MM.1S (cell line): ENCODE measurements at regions not wholly inside any gene's neighbourhood (a gene's known extent, or its start where the extent isn't known, plus 50 kb on each side); places are given as distances from the start of the nearest gene placed in this dataset.
"Not testable (repeated sequence)": the region's sequence is repeated elsewhere in the genome, so short reads cannot be mapped to it uniquely, and the experiment has no call there.

ENCODE experiments used
- DNase-seq: peaks from one replicate; pipeline ENCODE4 v3.0.0-alpha.2; 2015
- H2AFZ ChIP-seq: fragments of 300-600 bp; sonication (generic); 2 replicates; pipeline ENCODE4 v1.6.0; 2016; ENCODE audit warnings: antibody characterized with exemption, low read length
- H3F3A ChIP-seq: fragments of 300-600 bp; sonication (generic); 2 replicates; pipeline ENCODE4 v1.6.1; 2016; ENCODE audit warnings: mild to moderate bottlenecking, antibody characterized with exemption, low read length, moderate library complexity, mixed read lengths; ENCODE audit not compliant: insufficient read depth
- H3K27ac ChIP-seq: fragments of 300-600 bp; sonication (generic); 2 replicates; pipeline ENCODE4 v1.5.1; 2016; ENCODE audit warnings: mild to moderate bottlenecking, low read length
- H3K27me3 ChIP-seq: fragments of 300-600 bp; sonication (generic); replicated peaks from 2 replicates; pipeline ENCODE4 v1.6.0; 2016; ENCODE audit warnings: low read length; ENCODE audit not compliant: insufficient read depth
- H3K36me3 ChIP-seq: fragments of 300-600 bp; sonication (generic); replicated peaks from 2 replicates; pipeline ENCODE4 v1.6.1; 2016; ENCODE audit warnings: mild to moderate bottlenecking, low read length, mixed read lengths; ENCODE audit not compliant: insufficient read depth
- H3K4me1 ChIP-seq: fragments of 300-600 bp; sonication (generic); 2 replicates; pipeline ENCODE4 v1.6.1; 2016; ENCODE audit warnings: low read length, mixed read lengths
- H3K4me2 ChIP-seq: fragments of 300-600 bp; sonication (generic); 2 replicates; pipeline ENCODE4 v1.6.0; 2016; ENCODE audit warnings: low read depth, low read length
- H3K4me3 ChIP-seq: fragments of 300-600 bp; sonication (generic); 2 replicates; pipeline ENCODE4 v1.5.1; 2016; ENCODE audit warnings: low read length, mixed read lengths
- H3K79me2 ChIP-seq: fragments of 300-600 bp; sonication (generic); 2 replicates; pipeline ENCODE4 v1.6.1; 2016; ENCODE audit warnings: mixed run types, low read length, mixed read lengths
- H3K9ac ChIP-seq: fragments of 300-600 bp; sonication (generic); 2 replicates; pipeline ENCODE4 v1.6.1; 2016; ENCODE audit warnings: low read length, mixed read lengths
- H3K9me2 ChIP-seq: fragments of 300-600 bp; sonication (generic); replicated peaks from 2 replicates; pipeline ENCODE4 v1.6.1; 2016; ENCODE audit warnings: mild to moderate bottlenecking, low read length, mixed read lengths; ENCODE audit not compliant: insufficient read depth
- H3K9me3 ChIP-seq: fragments of 300-600 bp; sonication (generic); replicated peaks from 2 replicates; pipeline ENCODE4 v1.6.1; 2016; ENCODE audit warnings: mild to moderate bottlenecking, low read length, mixed read lengths; ENCODE audit not compliant: insufficient read depth
- H4K20me1 ChIP-seq: fragments of 300-600 bp; sonication (generic); 2 replicates; pipeline ENCODE4 v1.6.1; 2016; ENCODE audit warnings: mild to moderate bottlenecking, low read length, moderate library complexity, mixed read lengths; ENCODE audit not compliant: insufficient read depth
- EZH2 ChIP-seq: fragments of 300-600 bp; sonication (generic); optimal IDR thresholded peaks from 2 replicates; pipeline ENCODE3; 2017; ENCODE audit warnings: low read depth, mild to moderate bottlenecking, antibody characterized with exemption, low read length, mixed read lengths
- EZH2phosphoT487 ChIP-seq: fragments of 300-600 bp; sonication (generic); IDR thresholded peaks from 2 replicates; pipeline ENCODE4 v1.6.1; 2018; ENCODE audit warnings: antibody characterized with exemption, low read length
- TF ChIP-seq, protein P1 (sequence below): fragments of 300-600 bp; sonication (generic); IDR thresholded peaks from 2 replicates; pipeline ENCODE4 v1.5.1; 2016; ENCODE audit warnings: antibody characterized with exemption, low read length, mixed read lengths

DNA sequence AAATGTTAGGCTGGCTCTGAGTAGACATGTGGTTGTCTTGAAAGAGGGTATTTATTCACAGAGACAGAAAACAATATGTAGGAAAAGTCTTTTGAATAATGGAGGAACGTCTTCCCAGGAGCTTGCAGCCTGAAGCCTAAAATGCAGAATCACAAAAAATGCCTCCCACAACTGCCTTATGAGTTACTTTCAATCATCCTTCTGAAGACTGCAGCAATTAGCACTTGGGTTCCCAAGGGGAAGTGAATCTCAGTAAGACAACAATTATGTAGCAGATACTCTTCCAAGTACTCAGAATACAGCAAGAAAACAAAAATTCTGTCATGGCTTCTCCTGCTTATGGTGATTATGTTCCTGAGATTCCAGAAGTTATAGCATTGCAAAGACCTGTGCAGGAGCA lies 166.6 kb upstream of the TBL1X start:
- no peaks in the 10 kb centered on the region for H3K9me3 ChIP-seq
- H2AFZ ChIP-seq = no peak overlapping the region
- no peak for DNase-seq
- H3F3A ChIP-seq = no peaks in the 10 kb centered on the region
- H3K36me3 ChIP-seq = no peaks in the 10 kb centered on the region
- no peak overlapping the region for H3K4me3 ChIP-seq
- TF ChIP-seq, protein P1, sequence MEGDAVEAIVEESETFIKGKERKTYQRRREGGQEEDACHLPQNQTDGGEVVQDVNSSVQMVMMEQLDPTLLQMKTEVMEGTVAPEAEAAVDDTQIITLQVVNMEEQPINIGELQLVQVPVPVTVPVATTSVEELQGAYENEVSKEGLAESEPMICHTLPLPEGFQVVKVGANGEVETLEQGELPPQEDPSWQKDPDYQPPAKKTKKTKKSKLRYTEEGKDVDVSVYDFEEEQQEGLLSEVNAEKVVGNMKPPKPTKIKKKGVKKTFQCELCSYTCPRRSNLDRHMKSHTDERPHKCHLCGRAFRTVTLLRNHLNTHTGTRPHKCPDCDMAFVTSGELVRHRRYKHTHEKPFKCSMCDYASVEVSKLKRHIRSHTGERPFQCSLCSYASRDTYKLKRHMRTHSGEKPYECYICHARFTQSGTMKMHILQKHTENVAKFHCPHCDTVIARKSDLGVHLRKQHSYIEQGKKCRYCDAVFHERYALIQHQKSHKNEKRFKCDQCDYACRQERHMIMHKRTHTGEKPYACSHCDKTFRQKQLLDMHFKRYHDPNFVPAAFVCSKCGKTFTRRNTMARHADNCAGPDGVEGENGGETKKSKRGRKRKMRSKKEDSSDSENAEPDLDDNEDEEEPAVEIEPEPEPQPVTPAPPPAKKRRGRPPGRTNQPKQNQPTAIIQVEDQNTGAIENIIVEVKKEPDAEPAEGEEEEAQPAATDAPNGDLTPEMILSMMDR = no peak
- TF ChIP-seq EZH2phosphoT487 (no peak), EZH2 (no peak)
- no peaks in the 10 kb centered on the region for H3K4me1 ChIP-seq
- H3K9me2 ChIP-seq = no peaks in the 10 kb centered on the region
- no peak overlapping the region for H3K9ac ChIP-seq
- H3K27me3 ChIP-seq = no peaks in the 10 kb centered on the region
- H3K27ac ChIP-seq = no peak overlapping the region
- H4K20me1 ChIP-seq = no peaks in the 10 kb centered on the region
- no peaks in the 10 kb centered on the region for H3K79me2 ChIP-seq
- H3K4me2 ChIP-seq = no peak overlapping the region

DNA sequence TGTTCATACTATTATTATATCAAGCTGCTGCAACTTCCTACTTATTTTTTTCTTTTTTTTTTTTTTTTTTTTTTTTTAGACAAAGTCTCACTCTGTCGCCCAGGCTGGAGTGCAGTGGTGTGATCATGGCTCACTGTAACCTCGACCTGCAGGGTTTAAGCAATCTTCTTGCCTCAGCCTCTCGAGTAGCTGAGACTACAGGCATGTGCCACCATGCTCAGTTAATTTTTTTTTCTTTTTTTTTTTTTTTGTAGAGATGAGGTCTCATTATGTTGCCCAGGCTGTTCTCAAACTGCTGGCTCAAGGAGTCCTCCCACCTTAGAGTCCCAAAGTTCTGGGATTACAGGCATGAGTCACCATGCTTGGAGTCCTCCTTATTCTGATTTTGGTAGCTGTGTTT lies 165.2 kb upstream of the TBL1X start:
- not testable (repeated sequence) for DNase-seq, H3K9me3 ChIP-seq, H3K27me3 ChIP-seq, H3K79me2 ChIP-seq, H4K20me1 ChIP-seq, H3K4me2 ChIP-seq, H2AFZ ChIP-seq, H3K4me1 ChIP-seq, H3K9ac ChIP-seq, H3K36me3 ChIP-seq, H3K9me2 ChIP-seq, H3K27ac ChIP-seq, H3F3A ChIP-seq, H3K4me3 ChIP-seq

DNA sequence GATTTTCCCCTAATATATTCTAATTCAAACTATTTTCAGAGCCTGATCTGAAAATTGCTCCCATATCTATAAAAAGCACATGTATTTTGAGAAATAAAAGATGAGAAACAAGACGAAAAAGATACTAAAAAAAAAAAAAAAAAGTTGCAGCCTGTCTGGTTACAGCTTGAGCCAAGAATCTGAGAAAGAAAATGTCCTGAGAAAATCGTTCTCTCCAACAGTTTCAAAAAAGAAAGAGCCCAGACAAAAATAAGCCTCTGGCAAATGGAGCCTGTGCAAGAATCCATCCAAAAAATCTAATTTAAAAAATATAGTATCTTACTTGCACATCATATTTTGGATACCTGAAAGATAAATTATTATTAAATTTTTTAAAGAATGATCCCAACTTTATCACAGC lies 163.0 kb upstream of the TBL1X start:
- Histone ChIP-seq H3K4me1 (no peaks in the 10 kb centered on the region), H3K36me3 (no peaks in the 10 kb centered on the region), H3K9ac (no peak overlapping the region), H3K9me2 (no peaks in the 10 kb centered on the region), H3K79me2 (no peaks in the 10 kb centered on the region), H3K4me3 (no peak overlapping the region), H3F3A (no peaks in the 10 kb centered on the region), H3K4me2 (no peak overlapping the region), H3K27me3 (no peaks in the 10 kb centered on the region), H3K9me3 (no peaks in the 10 kb centered on the region), H4K20me1 (no peaks in the 10 kb centered on the region), H2AFZ (no peak overlapping the region), H3K27ac (no peak overlapping the region)
- no peak for DNase-seq
- no peak for TF ChIP-seq EZH2
- TF ChIP-seq EZH2phosphoT487 = no peak
- TF ChIP-seq, protein P1 = no peak

DNA sequence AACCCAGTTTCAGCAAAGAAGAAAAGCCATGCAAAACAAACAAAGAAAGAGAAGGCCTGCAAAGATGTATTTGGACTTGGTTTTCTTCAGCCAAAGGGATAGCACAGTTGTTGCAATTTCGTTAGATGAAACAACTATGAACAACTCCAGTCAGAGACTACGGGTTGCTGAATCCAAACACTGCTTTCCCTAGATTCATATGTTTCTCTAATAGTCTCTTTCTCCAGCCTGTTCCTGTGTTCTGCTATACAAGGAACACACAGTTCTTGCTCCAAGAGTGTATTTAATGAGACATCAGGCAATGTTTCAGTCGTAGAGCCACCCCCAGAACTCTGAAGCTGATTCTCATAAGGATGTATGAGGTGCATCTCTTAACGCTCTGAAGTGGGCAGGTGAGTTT lies 162.5 kb upstream of the TBL1X start:
- Histone ChIP-seq H3K4me3 (no peak overlapping the region), H3K27ac (no peak overlapping the region), H3K4me1 (no peaks in the 10 kb centered on the region), H3K4me2 (no peak overlapping the region), H4K20me1 (no peaks in the 10 kb centered on the region), H3K9ac (no peak overlapping the region), H3K36me3 (no peaks in the 10 kb centered on the region), H3K27me3 (no peaks in the 10 kb centered on the region), H3K9me2 (no peaks in the 10 kb centered on the region), H3K9me3 (no peaks in the 10 kb centered on the region), H3F3A (no peaks in the 10 kb centered on the region), H3K79me2 (no peaks in the 10 kb centered on the region), H2AFZ (no peak overlapping the region)
- no peak for DNase-seq
- TF ChIP-seq, protein P1 = no peak
- TF ChIP-seq EZH2 (no peak), EZH2phosphoT487 (no peak)
